ENCODE measurements at regions not wholly inside any gene's neighbourhood (a gene's known extent, or its start where the extent isn't known, plus 50 kb on each side); places are given as distances from the start of the nearest gene placed in this dataset.

DNA sequence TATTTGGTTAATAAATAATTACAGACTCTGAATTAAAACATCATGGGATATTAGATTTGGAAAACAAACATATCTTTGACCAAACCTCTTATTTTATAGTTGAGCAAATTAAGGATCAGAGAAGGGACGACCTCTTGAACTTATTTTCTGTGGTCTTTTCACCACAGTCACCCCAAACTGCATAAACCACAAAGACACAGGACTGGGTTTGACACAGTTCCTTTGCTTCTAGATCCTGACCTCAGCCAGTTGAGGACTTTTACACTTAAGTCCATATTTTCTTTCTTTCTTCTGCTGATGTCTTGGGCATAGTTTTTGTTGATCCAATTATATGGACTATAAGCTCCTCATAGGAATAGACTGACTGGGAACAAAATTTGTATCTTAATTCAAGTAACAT is 234.0 kb upstream of the SLC14A2 start:
- no peak for ATAC-seq
- CTCF ChIA-PET: no interaction called here
- in situ Hi-C loops (cut with HindIII; ENCODE audit: low pct_unique_long_range_greater_than_20kb, low sequenced_read_pairs): no loop called here
- no peaks in the 10 kb centered on the region for H3K9me3 ChIP-seq (ENCODE audit: control insufficient read depth, insufficient read depth, low read depth, low read length)
- H3K27ac ChIP-seq (ENCODE audit: low read length): no peak overlapping the region
- intact Hi-C loops (cut with micrococcal nuclease; ENCODE audit: unreplicated experiment): no loop called here
- no peaks in the 10 kb centered on the region for H3K36me3 ChIP-seq (ENCODE audit: control insufficient read depth, insufficient read depth, low read length)
- no TSS peak for BruUV-seq (replicated peaks)
- TF ChIP-seq, protein P1, sequence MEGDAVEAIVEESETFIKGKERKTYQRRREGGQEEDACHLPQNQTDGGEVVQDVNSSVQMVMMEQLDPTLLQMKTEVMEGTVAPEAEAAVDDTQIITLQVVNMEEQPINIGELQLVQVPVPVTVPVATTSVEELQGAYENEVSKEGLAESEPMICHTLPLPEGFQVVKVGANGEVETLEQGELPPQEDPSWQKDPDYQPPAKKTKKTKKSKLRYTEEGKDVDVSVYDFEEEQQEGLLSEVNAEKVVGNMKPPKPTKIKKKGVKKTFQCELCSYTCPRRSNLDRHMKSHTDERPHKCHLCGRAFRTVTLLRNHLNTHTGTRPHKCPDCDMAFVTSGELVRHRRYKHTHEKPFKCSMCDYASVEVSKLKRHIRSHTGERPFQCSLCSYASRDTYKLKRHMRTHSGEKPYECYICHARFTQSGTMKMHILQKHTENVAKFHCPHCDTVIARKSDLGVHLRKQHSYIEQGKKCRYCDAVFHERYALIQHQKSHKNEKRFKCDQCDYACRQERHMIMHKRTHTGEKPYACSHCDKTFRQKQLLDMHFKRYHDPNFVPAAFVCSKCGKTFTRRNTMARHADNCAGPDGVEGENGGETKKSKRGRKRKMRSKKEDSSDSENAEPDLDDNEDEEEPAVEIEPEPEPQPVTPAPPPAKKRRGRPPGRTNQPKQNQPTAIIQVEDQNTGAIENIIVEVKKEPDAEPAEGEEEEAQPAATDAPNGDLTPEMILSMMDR (IDR thresholded peaks at IDR 0.05): no peak
- TF ChIP-seq POLR2AphosphoS5 (IDR thresholded peaks at IDR 0.05; ENCODE audit: low read depth, low read length): no peak
- POLR2A ChIA-PET: no interaction called here
- H3K4me3 ChIP-seq (ENCODE audit: low read depth in 2 of 2, low read length in 2 of 2): no peak overlapping the region
- no peak for DNase-seq (ENCODE audit: low read depth, low spot score)
- H3K4me1 ChIP-seq (ENCODE audit: control insufficient read depth, insufficient read depth, low read length): no peaks in the 10 kb centered on the region
- H3K27me3 ChIP-seq (ENCODE audit: control insufficient read depth, insufficient read depth, low read length): no peaks in the 10 kb centered on the region

DNA sequence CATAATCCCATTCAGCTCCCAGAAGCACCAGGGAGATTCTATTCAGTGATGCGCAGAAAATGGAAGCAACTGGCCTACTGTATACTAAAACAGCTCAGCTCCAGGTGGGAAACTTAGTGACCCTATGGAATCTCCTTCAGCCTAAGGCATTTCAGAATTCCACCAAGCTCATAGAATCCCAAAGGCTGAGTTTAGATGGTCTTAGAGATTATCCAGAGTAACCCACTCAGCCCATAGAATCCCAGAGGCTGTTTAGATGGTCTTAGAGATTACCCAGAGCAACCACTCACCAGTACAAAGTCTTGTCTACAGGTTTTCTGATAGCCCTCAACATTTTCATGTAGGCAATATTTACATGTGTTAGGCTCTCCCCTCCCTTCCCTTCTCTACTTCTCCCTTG is 232.0 kb upstream of the SLC14A2 start:
- DNase-seq (ENCODE audit: low read depth, low spot score): no peak
- no peaks in the 10 kb centered on the region for H3K36me3 ChIP-seq (ENCODE audit: control insufficient read depth, insufficient read depth, low read length)
- H3K9me3 ChIP-seq (ENCODE audit: control insufficient read depth, insufficient read depth, low read depth, low read length): no peaks in the 10 kb centered on the region
- intact Hi-C loops (cut with micrococcal nuclease; ENCODE audit: unreplicated experiment) (no loop called here), in situ Hi-C loops (cut with HindIII; ENCODE audit: low pct_unique_long_range_greater_than_20kb, low sequenced_read_pairs) (no loop called here)
- ChIA-PET CTCF (no interaction called here), POLR2A (no interaction called here)
- H3K4me1 ChIP-seq (ENCODE audit: control insufficient read depth, insufficient read depth, low read length): no peaks in the 10 kb centered on the region
- TF ChIP-seq TCF7L2 (IDR thresholded peaks at IDR 0.05; ENCODE audit: low read depth, low read length) (no peak), SIN3A (IDR thresholded peaks at IDR 0.05; ENCODE audit: borderline replicate concordance, insufficient read depth, low read depth, low read length) (no peak), POLR2AphosphoS5 (IDR thresholded peaks at IDR 0.05; ENCODE audit: low read depth, low read length) (no peak)
- TF ChIP-seq, protein P1 (IDR thresholded peaks at IDR 0.05): no peak
- H3K27ac ChIP-seq (ENCODE audit: low read length): no peak overlapping the region
- no TSS peak for BruUV-seq (replicated peaks)
- no peak for ATAC-seq
- H3K27me3 ChIP-seq (ENCODE audit: control insufficient read depth, insufficient read depth, low read length): no peaks in the 10 kb centered on the region
- H3K4me3 ChIP-seq (ENCODE audit: low read depth in 2 of 2, low read length in 2 of 2): no peak overlapping the region

DNA sequence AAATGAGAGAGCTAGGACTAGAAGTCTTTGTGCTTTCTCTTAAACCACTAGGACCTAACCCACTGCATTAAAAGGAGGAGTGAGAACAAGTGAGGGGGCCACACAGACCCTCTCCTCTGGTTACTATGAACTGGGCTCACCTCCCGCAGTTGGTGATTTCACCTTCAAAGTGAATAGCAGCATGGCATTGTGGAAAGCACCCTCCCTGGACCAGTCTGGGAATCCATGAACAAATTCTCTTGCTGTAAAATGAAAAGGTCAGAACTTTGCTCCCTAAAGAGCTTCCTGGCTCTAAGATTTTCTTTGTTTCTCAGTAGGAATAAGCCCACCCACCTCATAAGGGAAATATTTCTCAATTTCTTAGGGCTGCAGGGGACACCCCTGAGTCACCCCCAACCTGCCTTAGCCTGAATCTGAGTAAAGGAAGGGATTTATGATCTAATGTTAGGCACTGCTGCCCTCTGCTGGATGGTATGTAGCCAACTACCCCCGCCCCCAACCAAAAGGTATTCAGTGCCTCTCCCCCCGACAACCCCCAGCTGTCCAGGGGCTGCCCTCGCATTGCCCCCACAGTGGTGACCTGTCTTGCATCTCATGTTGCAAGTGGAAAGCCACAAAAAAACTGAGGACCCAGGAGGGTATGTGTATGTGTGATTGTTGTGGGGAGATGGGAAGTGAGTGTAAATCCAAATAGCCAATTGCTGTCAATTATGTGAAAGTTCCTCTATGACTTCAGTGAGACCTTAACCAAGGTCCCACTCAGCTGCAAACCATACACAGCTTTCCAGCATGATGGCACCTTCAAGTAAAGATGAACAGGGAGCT is 230.9 kb upstream of the SLC14A2 start:
- Histone ChIP-seq H3K4me3 (ENCODE audit: low read depth in 2 of 2, low read length in 2 of 2) (no peak overlapping the region), H3K27me3 (ENCODE audit: control insufficient read depth, insufficient read depth, low read length) (no peaks in the 10 kb centered on the region), H3K4me1 (ENCODE audit: control insufficient read depth, insufficient read depth, low read length) (no peaks in the 10 kb centered on the region), H3K36me3 (ENCODE audit: control insufficient read depth, insufficient read depth, low read length) (no peaks in the 10 kb centered on the region), H3K9me3 (ENCODE audit: control insufficient read depth, insufficient read depth, low read depth, low read length) (no peaks in the 10 kb centered on the region), H3K27ac (ENCODE audit: low read length) (no peak overlapping the region)
- CTCF ChIA-PET: interaction anchor here (0.6 to 0.7 kb wide), 2 partner anchors 11 to 248 kb away, joined by 3 to 4 read pairs; no protein-coding TSS in a partner anchor
- intact Hi-C loops (cut with micrococcal nuclease; ENCODE audit: unreplicated experiment) (no loop called here), in situ Hi-C loops (cut with HindIII; ENCODE audit: low pct_unique_long_range_greater_than_20kb, low sequenced_read_pairs) (no loop called here)
- POLR2A ChIA-PET: no interaction called here
- BruUV-seq (replicated peaks): no TSS peak
- TF ChIP-seq, protein P1 (IDR thresholded peaks at IDR 0.05): peak; percentile 48
- no peak for TF ChIP-seq SIN3A (IDR thresholded peaks at IDR 0.05; ENCODE audit: borderline replicate concordance, insufficient read depth, low read depth, low read length)
- peak; percentile 10 for DNase-seq (ENCODE audit: low read depth, low spot score)
- ATAC-seq: no peak

All from Panc1 (cell line).